RCC 7860 (cell line): ENCODE measurements at regions not wholly inside any gene's neighbourhood (a gene's known extent, or its start where the extent isn't known, plus 50 kb on each side); places are given as distances from the start of the nearest gene placed in this dataset.

ENCODE experiments used
- DNase-seq: peaks from one replicate; pipeline ENCODE4 v3.0.0-alpha.2; 2015; ENCODE audit warnings: low spot score
- FAIRE-seq: peaks from 2 replicates; lab custom pipeline; 2012; peaks lifted over from hg19 to GRCh38; lab: Jason Lieb, UNC

DNA sequence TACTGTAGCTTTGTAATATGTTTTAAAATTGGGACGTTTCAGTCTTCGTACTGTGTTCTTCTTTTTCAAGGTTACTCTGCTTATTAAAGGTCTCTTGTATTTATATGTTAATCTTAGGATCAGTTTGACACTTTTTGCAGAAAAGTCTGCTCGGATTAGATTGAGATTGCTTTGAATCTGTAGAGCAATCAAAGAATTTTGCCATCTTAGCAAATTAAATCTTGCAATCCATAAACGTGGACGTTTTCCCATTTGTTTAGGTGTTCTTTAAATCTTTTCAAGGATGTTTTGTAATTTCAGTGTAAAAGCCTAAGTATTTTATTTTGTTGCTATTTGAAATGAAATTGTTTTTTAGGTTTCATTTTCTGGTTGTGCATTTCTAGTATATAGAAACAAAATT is 78.0 kb upstream of the GTSF1L start:
- no peak for FAIRE-seq
- no peak for DNase-seq

DNA sequence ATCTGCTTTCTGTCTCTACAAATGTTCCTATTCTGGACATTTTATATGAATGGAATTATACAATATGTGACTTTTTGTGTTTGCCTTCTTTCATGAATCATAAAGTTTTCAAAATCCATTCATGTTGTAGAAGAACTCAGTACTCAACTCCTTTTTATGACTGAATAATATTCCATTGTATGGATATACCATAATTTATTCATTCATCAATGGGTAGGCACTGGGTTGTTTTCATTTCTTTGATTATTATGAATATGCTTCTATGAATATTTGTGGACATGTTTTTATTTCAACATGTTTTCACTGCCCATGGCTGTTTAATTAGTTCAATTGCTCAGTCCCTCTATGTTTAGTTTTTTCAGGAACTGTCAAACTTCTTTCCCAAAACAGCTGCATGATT is 76.5 kb upstream of the GTSF1L start:
- FAIRE-seq (no peak), DNase-seq (no peak)

DNA sequence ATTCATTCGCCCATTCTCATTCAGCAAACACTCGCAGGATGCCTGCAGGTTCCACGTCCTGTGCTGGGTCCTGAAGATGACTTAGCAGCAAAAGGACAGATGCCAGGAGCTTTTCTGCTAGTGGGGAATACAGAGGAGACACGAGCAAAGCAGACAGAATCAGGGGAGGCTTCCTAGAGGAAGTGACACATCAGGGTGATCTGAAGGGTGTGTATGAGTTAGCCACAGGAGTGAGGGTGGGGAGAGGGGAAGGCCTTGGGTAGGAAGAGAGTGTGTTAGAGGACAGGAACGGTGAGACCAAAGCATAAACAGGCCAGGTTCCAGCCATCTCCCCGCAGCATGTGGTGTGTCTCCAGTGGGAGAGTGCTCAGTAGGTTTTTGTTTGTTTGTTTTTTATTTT is 73.4 kb upstream of the GTSF1L start:
- FAIRE-seq (no peak), DNase-seq (no peak)

DNA sequence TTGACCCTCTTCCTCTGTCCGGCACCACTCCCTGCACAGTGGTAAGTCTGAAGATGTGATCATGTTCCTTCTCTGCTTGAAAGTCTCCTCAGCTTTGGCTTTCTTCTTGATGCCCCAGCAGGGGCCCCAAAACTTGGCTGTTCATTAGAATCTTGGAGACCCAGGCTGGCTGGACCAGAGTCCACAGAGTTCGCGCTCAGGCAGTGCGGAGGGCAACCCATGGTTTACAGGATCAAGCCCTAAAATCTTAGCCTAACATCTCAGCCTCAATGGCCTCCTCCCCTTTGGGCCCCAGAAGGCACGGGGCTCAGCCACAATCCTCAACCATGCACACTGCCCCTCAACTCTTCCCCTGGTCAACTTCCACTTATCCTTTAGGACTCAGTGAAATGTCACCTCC is 72.9 kb upstream of the GTSF1L start:
- no peak for FAIRE-seq
- no peak for DNase-seq

DNA sequence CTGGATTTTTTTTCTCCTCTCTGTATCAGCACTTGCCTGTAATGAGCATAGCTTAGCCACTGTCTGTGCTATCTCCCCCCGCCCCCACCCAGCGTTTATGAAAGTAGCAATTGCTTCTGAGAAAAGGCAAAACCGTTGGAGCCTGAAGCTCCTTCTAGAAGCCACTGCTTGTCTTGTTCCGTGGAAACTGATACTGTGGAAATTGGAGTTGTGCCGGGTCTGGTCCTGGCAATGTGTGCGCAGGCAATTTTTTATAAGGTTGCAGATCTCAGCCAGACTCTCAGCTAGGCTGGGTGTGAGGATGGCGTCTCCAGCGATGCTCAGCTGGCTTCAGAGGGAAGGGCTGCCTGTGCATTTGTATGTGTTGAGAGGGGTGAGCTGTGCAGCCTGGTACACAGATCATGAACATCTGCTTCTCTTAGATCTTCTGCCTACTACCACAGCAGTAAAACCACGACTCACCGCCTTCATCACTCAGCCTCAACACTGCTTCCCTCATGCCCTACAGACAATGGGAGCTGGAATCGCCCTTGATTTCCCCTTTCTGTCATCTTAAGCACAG is 72.4 kb upstream of the GTSF1L start:
- DNase-seq (no peak), FAIRE-seq (no peak)

DNA sequence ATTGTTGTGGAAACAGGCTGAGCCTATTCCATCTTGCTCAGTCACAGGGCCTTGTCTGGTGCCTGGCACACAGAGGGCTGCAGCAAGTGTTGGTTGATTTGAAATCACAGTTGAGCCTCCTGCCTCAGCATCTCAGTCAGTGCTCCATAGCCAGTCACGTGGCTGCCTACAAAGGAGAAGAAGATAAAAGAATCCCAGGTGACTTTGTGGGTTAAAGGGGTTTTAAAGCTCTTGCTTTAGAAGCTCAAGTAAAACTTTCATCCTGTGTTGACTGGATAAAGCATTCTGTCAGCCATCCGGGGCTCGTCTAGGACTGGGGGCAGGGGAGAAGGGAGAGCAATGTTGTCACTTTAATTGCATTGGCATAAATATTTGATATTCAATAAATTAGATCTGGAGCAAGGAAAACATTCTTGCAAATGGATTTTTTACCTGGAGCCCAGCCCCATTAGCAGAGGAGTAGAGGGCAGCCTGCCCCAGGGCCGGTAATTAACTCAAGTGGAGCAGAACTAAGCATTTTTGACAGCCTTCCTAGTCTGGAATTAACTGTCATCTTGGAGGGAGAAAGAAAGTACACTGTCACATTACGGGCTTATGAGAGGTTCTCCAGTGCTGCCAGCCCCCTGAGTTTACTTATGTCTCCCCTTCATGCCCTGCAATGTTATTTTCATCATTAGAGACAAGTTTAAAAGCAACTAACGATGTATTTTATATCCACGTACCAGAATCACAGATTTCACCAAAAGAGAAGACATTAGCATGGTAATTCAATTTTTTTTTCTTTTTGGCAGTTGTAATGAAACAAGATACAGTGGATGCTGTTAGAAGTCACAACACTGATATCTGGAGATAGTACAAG is 71.7 kb upstream of the GTSF1L start:
- FAIRE-seq: no peak
- no peak for DNase-seq

DNA sequence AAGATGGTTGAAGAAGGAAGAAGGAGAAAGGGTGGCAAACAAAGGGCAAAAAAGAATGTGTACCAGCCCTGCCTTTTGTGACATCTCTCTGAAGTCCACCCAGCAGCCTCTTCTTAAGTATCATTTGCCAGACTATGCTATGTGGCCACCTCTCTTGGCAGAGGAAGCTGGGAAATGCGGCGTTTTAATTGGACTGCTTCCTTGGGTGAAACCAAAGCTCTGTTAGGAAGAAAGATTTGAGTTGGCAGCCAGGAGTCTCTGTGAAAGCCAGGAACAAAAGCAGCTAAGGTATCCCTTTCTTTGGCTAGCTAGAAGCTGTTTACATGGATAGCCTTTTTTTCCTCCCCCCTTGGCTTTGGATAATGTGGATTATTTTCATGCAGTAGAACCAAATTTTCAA is 67.5 kb upstream of the GTSF1L start:
- no peak for DNase-seq
- no peak for FAIRE-seq

DNA sequence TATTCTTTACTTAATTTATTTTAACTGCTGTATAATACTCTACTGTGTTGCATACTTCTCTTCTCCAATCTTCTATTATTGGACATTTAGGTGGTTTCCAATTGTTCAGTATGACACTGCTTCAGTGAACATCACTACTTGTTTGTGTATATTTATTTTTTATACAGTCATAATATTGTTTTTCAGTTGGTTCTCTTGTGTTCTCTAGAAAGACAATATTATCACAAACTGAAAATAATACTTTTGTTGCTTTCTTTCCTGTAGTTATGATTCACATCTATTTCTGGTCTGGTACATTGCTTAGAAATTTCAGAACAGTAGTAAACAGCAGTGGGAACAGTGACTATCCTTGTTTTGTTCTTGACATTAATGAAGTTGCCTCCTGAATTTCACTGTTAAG is 62.8 kb upstream of the GTSF1L start:
- DNase-seq (no peak), FAIRE-seq (no peak)

DNA sequence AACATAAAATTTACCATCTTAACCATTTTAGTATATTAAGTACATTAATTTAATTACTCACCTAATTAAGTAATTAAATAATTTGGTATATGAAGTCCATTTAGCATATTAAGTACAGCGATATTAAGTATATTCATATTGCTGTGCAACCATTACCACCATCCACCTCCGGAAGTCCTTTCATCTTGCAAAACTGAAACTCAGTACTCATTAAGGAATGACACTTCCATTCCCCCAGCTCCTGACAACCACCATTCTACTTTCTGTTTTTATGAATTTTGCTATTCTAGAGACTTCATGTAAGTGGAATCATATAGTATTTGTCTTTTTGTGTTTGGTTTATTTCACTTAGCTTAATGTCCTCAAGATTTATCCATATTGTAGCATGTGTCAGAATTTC is 61.1 kb upstream of the GTSF1L start:
- DNase-seq (no peak), FAIRE-seq (no peak)

DNA sequence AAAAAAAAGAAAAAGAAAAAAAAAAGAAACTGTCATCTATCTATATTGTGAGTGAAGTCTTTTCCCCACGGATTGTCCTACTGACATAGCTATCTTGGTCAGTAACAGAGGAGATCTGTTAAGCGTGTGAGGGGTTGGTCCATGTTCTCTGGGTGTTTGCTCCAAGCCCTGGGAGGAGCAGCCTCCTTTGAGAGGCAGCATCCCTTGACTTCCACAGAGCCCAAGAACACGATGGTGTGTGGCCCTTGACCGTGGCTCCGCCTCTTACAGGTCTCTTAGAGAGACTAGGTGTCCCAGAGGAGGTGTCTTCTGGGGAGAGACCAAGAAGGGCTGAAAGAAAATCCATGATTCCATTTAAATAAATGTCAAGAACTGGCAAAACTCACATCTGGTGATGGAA is 60.1 kb upstream of the GTSF1L start:
- DNase-seq (no peak), FAIRE-seq (no peak)

DNA sequence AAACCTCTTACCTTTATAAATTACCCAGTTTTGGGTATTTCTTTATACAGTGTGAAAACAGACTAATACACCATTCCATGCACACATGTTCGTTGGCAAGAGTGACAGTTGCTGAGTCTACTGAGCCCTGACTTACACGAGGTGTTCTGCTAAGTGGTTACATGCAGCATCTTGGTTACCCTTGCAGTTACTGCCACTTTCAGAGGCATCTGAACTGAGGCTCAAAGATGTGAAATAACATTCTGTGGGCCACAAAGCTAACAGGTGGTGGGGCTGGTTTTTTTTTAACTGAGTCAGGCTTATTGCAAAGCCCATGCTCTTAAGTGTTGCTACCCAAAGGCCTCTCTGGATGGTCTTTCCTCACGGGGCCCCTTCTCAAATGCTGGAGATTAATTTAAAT is 54.4 kb upstream of the GTSF1L start:
- DNase-seq (no peak), FAIRE-seq (no peak)

DNA sequence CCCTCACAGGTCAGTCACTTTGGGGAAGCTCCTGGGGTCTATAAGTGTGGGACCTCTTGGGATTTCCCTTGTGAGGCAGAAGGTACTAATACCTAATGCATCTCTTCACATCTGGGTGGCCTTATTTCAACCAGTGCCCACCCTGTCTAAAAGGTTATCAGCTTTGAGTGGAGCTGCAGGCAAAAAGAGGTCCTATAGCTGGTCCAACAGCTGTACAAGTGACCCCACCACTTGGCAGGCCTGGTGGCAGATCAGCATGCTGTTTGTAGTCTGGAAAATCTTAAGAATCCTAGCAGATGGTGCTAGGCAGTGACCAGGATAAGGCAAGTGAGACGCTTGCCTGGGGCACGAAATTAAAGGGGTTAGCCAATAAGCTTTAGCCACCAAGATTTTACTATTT is 51.6 kb upstream of the GTSF1L start:
- no peak for DNase-seq
- FAIRE-seq: no peak

DNA sequence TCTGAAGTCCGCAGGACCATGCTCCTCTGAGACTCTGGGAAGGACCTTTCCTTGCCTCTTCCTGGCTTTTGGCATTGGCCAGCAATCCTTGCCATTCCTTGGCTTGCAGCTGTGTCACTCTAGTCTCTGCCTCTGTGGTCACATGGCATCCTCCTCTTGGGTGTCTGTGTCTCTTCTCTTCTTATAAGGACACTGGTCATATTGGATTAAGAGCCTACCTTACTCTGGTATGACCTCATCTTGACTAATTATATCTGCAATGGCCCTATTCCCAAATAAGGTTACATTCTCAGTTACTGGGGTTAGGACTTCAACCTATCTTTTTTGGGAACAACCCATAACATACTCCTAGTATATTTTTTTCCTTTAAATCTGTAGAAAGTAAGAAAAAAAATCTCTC is 49.9 kb upstream of the GTSF1L start:
- DNase-seq: no peak
- no peak for FAIRE-seq
